WTC11 (cell line): ENCODE measurements at regions not wholly inside any gene's neighbourhood (a gene's known extent, or its start where the extent isn't known, plus 50 kb on each side); places are given as distances from the start of the nearest gene placed in this dataset.

Experiments
- CTCF ChIP-seq: fragments of 200-600 bp; IDR thresholded peaks from 2 replicates; pipeline ENCODE4 v1.8.0; 2022; ENCODE audit warnings: antibody characterized with exemption
- NFE2L1 ChIP-seq: sonication (generic); formaldehyde crosslinking; IDR thresholded peaks from 2 replicates; pipeline ENCODE4 v1.8.1; 2023; ENCODE audit warnings: missing genetic modification reagents
- RELA ChIP-seq: sonication (generic); formaldehyde crosslinking; IDR thresholded peaks from 2 replicates; pipeline ENCODE4 v1.8.1; 2022; ENCODE audit warnings: missing genetic modification reagents, mild to moderate bottlenecking, borderline replicate concordance
- ZNF263 ChIP-seq: sonication (generic); formaldehyde crosslinking; IDR thresholded peaks from 2 replicates; pipeline ENCODE4 v1.8.1; 2022; ENCODE audit warnings: low read depth, mild to moderate bottlenecking, moderate library complexity, missing genetic modification reagents
- TF ChIP-seq, protein P1 (sequence below): sonication (generic); formaldehyde crosslinking; conservative IDR thresholded peaks from 2 replicates; pipeline ENCODE4 v1.8.1; 2022; ENCODE audit warnings: mild to moderate bottlenecking, missing genetic modification reagents

- TF ChIP-seq, protein P1, sequence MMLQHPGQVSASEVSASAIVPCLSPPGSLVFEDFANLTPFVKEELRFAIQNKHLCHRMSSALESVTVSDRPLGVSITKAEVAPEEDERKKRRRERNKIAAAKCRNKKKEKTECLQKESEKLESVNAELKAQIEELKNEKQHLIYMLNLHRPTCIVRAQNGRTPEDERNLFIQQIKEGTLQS (CRISPR knock-in tag), result no peak
- TF ChIP-seq CTCF (no peak), RELA (CRISPR knock-in tag) (no peak), NFE2L1 (CRISPR knock-in tag) (no peak), ZNF263 (CRISPR knock-in tag) (no peak)
These were observed 268.4 kb downstream of the IRS1 start for GRCh38 chr2:226531061-226531810.
